Liver (tissue), 8 donors: ENCODE measurements at regions not wholly inside any gene's neighbourhood (a gene's known extent, or its start where the extent isn't known, plus 50 kb on each side); places are given as distances from the start of the nearest gene placed in this dataset.

Source experiments
- DNase-seq: peaks from one replicate; pipeline ENCODE4 v3.0.0-alpha.2; 2017; ENCODE audit warnings: low spot score
- H3K27ac ChIP-seq, 2 donors: one replicate each; pipeline ENCODE4 v1.7.0; 2013; ENCODE audit warnings: inconsistent platforms in 2 of 2, low read length in 2 of 2, control low read depth in 1 of 2, low read depth in 1 of 2, mild to moderate bottlenecking in 1 of 2
- H3K27me3 ChIP-seq, 4 donors: one replicate each; pipeline versions ENCODE4 v1.6.1 to v1.7.0; 2013; ENCODE audit warnings: low read length in 3 of 4, inconsistent platforms in 1 of 4, mild to moderate bottlenecking in 1 of 4, moderate library complexity in 1 of 4; ENCODE audit not compliant: control insufficient read depth in 4 of 4, insufficient read depth in 4 of 4
- H3K36me3 ChIP-seq, 4 donors: one replicate each; pipeline versions ENCODE4 v1.6.1 to v1.7.0; 2013; ENCODE audit warnings: low read length in 3 of 4, mild to moderate bottlenecking in 3 of 4, low read depth in 1 of 4, moderate library complexity in 1 of 4; ENCODE audit not compliant: control insufficient read depth in 4 of 4, insufficient read depth in 3 of 4
- H3K4me1 ChIP-seq, 4 donors: one replicate each; pipeline versions ENCODE4 v1.6.1 to v1.7.0; 2013; ENCODE audit warnings: low read length in 3 of 4, mild to moderate bottlenecking in 3 of 4, moderate library complexity in 1 of 4; ENCODE audit not compliant: control insufficient read depth in 4 of 4, insufficient read depth in 4 of 4
- H3K4me3 ChIP-seq, 3 donors: one replicate each; pipeline versions ENCODE4 v1.6.1 to v1.7.0; 2013; ENCODE audit warnings: low read length in 3 of 3, control low read depth in 1 of 3, low read depth in 1 of 3, mild to moderate bottlenecking in 1 of 3
- H3K9ac ChIP-seq, 2 donors: one replicate each; pipeline ENCODE4 v1.7.0; 2013; ENCODE audit warnings: low read length in 2 of 2, mild to moderate bottlenecking in 2 of 2, moderate library complexity in 2 of 2, control low read depth in 1 of 2, low read depth in 1 of 2
- H3K9me3 ChIP-seq, 4 donors: one replicate each; pipeline versions ENCODE4 v1.6.1 to v1.7.0; 2013; ENCODE audit warnings: low read length in 3 of 4; ENCODE audit not compliant: control insufficient read depth in 4 of 4
- ATF3 ChIP-seq: IDR thresholded peaks from 2 replicates; pipeline ENCODE4 v1.6.1; 2016; ENCODE audit warnings: antibody characterized with exemption
- CTCF ChIP-seq: fragments of 150-350 bp; IDR thresholded peaks from 2 replicates; pipeline ENCODE4 v1.5.1; 2017; ENCODE audit warnings: improper control_type of control experiment, low read depth, low read length; ENCODE audit not compliant: missing input control
- EGR1 ChIP-seq, 2 donors: IDR thresholded peaks; 2 replicates each; pipeline ENCODE4 v1.6.1; 2016 to 2018; ENCODE audit warnings: antibody characterized with exemption in 2 of 2, low read depth in 2 of 2
- FOXA1 ChIP-seq: IDR thresholded peaks from 2 replicates; pipeline ENCODE4 v1.6.1; 2016; ENCODE audit warnings: antibody characterized with exemption
- FOXA2 ChIP-seq: IDR thresholded peaks from 2 replicates; pipeline ENCODE4 v1.6.1; 2016; ENCODE audit warnings: antibody characterized with exemption
- GABPA ChIP-seq, 2 donors: IDR thresholded peaks in 1 of 2; conservative IDR thresholded peaks in 1 of 2; 2 replicates each; pipeline ENCODE4 v1.6.1; 2016; ENCODE audit warnings: antibody characterized with exemption in 2 of 2, mild to moderate bottlenecking in 1 of 2, moderate library complexity in 1 of 2
- HNF4A ChIP-seq, 2 donors: conservative IDR thresholded peaks; 2 replicates each; pipeline ENCODE4 v1.6.1; 2016; ENCODE audit warnings: antibody characterized with exemption in 2 of 2, mild to moderate bottlenecking in 2 of 2
- HNF4G ChIP-seq: IDR thresholded peaks from 2 replicates; pipeline ENCODE4 v1.6.1; 2016; ENCODE audit warnings: antibody characterized with exemption
- JUND ChIP-seq, 2 donors: IDR thresholded peaks; 2 replicates each; pipeline ENCODE4 v1.6.1; 2016; ENCODE audit warnings: antibody characterized with exemption in 2 of 2
- MAX ChIP-seq: IDR thresholded peaks from 2 replicates; pipeline ENCODE4 v1.6.1; 2016; ENCODE audit warnings: antibody characterized with exemption
- NR2F2 ChIP-seq: IDR thresholded peaks from 2 replicates; pipeline ENCODE4 v1.6.1; 2016; ENCODE audit warnings: antibody characterized with exemption
- RAD21 ChIP-seq, 2 donors: IDR thresholded peaks; 2 replicates each; pipeline ENCODE4 v1.6.1; 2016; ENCODE audit warnings: antibody characterized with exemption in 2 of 2, mild to moderate bottlenecking in 2 of 2
- REST ChIP-seq: IDR thresholded peaks from 2 replicates; pipeline ENCODE4 v1.6.1; 2016; ENCODE audit warnings: antibody characterized with exemption, mild to moderate bottlenecking
- RXRA ChIP-seq, 2 donors: IDR thresholded peaks; 2 replicates each; pipeline ENCODE4 v1.6.1; 2017 to 2018; ENCODE audit warnings: antibody characterized with exemption in 2 of 2, mild to moderate bottlenecking in 1 of 2
- SP1 ChIP-seq: IDR thresholded peaks from 2 replicates; pipeline ENCODE4 v1.6.1; 2018; ENCODE audit warnings: antibody characterized with exemption, mild to moderate bottlenecking
- TAF1 ChIP-seq: conservative IDR thresholded peaks from 2 replicates; pipeline ENCODE4 v1.6.1; 2016; ENCODE audit warnings: antibody characterized with exemption, mild to moderate bottlenecking
- YY1 ChIP-seq: IDR thresholded peaks from 2 replicates; pipeline ENCODE4 v1.6.1; 2016; ENCODE audit warnings: antibody characterized with exemption, mild to moderate bottlenecking
- WGBS: extraction: QIAGEN DNeasy Blood & Tissue Kit; methylation state at CpG from one replicate; pipeline ENCODE4 v1.1.7; 2013; 5-methylcytosine and 5-hydroxymethylcytosine counted together
- TF ChIP-seq, protein P1 (sequence below): IDR thresholded peaks from 2 replicates; pipeline ENCODE4 v1.6.1; 2016; ENCODE audit warnings: antibody characterized with exemption
- donor health status: healthy.
- donor health status: healthy.
- donor health status: healthy.
- donor health status: healthy.
- donor health status: healthy.

- Histone ChIP-seq H3K36me3 (no peaks in the 10 kb centered on the region), H3K27ac (no peak overlapping the region), H3K4me1 (no peaks in the 10 kb centered on the region), H3K27me3 (peaks cover 0 to 6% (median 1%) of the 10 kb centered on the region in 4 donors), H3K9ac (no peak overlapping the region), H3K4me3 (no peak overlapping the region), H3K9me3 (no peaks in the 10 kb centered on the region)
- 92% methylated on average over 4 of the region's 4 CpGs for WGBS
- DNase-seq = no peak
- TF ChIP-seq CTCF (no peak), MAX (no peak), GABPA (IDR thresholded peaks at IDR 0.05 in 1 of 2, conservative IDR thresholded peaks at IDR 0.05 in 1 of 2) (no peak)
These were observed 82.8 kb upstream of the ADO start for GRCh38 chr10:62721687-62722086.

DNA sequence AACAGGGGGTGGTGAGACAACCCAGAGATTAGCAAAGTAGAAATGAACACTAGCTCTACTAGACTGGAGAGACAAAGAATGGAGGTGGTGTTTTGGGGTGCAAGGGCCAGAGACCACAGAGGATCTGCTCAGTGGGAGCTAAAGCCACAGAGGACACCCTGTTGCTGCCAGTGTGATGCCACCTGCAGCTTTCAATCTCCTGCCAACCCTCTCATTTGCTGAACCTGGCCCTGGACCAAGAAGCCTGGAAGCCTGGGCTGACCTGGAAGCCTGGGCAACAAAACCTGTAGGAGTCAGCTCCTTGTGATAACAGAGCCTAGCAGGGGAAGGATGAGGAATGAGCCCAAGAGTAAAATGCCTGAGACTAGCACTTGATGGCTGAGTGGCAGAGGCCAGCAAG is 81.1 kb upstream of the ADO start:
- no peak for TF ChIP-seq SP1
- TF ChIP-seq, protein P1, sequence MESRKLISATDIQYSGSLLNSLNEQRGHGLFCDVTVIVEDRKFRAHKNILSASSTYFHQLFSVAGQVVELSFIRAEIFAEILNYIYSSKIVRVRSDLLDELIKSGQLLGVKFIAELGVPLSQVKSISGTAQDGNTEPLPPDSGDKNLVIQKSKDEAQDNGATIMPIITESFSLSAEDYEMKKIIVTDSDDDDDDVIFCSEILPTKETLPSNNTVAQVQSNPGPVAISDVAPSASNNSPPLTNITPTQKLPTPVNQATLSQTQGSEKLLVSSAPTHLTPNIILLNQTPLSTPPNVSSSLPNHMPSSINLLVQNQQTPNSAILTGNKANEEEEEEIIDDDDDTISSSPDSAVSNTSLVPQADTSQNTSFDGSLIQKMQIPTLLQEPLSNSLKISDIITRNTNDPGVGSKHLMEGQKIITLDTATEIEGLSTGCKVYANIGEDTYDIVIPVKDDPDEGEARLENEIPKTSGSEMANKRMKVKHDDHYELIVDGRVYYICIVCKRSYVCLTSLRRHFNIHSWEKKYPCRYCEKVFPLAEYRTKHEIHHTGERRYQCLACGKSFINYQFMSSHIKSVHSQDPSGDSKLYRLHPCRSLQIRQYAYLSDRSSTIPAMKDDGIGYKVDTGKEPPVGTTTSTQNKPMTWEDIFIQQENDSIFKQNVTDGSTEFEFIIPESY = no peak
- TF ChIP-seq EGR1 (IDR thresholded peaks at IDR 0.05; ENCODE audit: low read depth in 2 of 2) = no peak
- TF ChIP-seq REST = no peak
- no peak for TF ChIP-seq ATF3
- TF ChIP-seq FOXA1 = no peak
- TF ChIP-seq JUND (IDR thresholded peaks at IDR 0.05) = no peak
- no peak for TF ChIP-seq TAF1
- TF ChIP-seq CTCF = no peak
- no peak for TF ChIP-seq RAD21 (IDR thresholded peaks at IDR 0.05)
- no peak for TF ChIP-seq FOXA2
- no peak for TF ChIP-seq YY1
- TF ChIP-seq MAX = no peak
- TF ChIP-seq RXRA (IDR thresholded peaks at IDR 0.05) = no peak
- TF ChIP-seq HNF4A (conservative IDR thresholded peaks at IDR 0.05) = no peak
- no peak for TF ChIP-seq GABPA (IDR thresholded peaks at IDR 0.05 in 1 of 2, conservative IDR thresholded peaks at IDR 0.05 in 1 of 2)
- TF ChIP-seq NR2F2 = no peak
- TF ChIP-seq HNF4G = no peak
- no peaks in the 10 kb centered on the region for H3K9me3 ChIP-seq
- H3K9ac ChIP-seq = no peak overlapping the region
- peaks cover 0 to 6% (median 1%) of the 10 kb centered on the region in 4 donors for H3K27me3 ChIP-seq
- H3K4me1 ChIP-seq = no peaks in the 10 kb centered on the region
- no peaks in the 10 kb centered on the region for H3K36me3 ChIP-seq
- no peak overlapping the region for H3K4me3 ChIP-seq
- no peak for DNase-seq
- no peak overlapping the region for H3K27ac ChIP-seq
